GM12878 (cell line): ENCODE measurements at regions not wholly inside any gene's neighbourhood (a gene's known extent, or its start where the extent isn't known, plus 50 kb on each side); places are given as distances from the start of the nearest gene placed in this dataset.

Experiments used
- ATAC-seq: fragments of 200-7000 bp; cut with Tn5 transposase; 3 replicates; pipeline ENCODE4 v1.9.1; 2020; ENCODE audit warnings: mild to moderate bottlenecking, moderate library complexity
- BruUV-seq: library from RNA; stranded (reverse); fragments of 400-500 nt; replicated peaks from 2 replicates; lab custom pipeline; 2021; lab: Mats Ljungman, UMichigan
- CTCF ChIA-PET: fragments of 300-600 bp; sonication (Branson Sonifier 250); formaldehyde crosslinking; extraction: SDS; loops from one replicate; lab custom pipeline; 2021; ENCODE audit warnings: inconsistent platforms; lab: Yijun Ruan, JAX
- POLR2A ChIA-PET: fragments of 350-600 bp; formaldehyde crosslinking; extraction: SDS; loops from one replicate; lab custom pipeline; 2021; ENCODE audit warnings: inconsistent platforms; lab: Charles Lee
- RAD21 ChIA-PET: fragments of 300-600 bp; sonication (Branson Sonifier 250); formaldehyde crosslinking; loops from one replicate; lab custom pipeline; 2023; ENCODE audit warnings: antibody characterized with exemption; ENCODE audit not compliant: unreplicated experiment; lab: Charles Lee
- SMC1A ChIA-PET: fragments of 300-600 bp; sonication (Branson Sonifier 250); formaldehyde crosslinking; loops from one replicate; lab custom pipeline; 2023; ENCODE audit not compliant: unreplicated experiment, uncharacterized antibody; lab: Charles Lee
- DNase-seq: peaks from one replicate; pipeline ENCODE4 v3.0.0-alpha.2; 2011; ENCODE audit warnings: low read depth, low spot score
- FAIRE-seq: peaks from 3 replicates; lab custom pipeline; 2011; peaks lifted over from hg19 to GRCh38; lab: Jason Lieb, UNC
- H2AFZ ChIP-seq: 2 replicates; pipeline ENCODE4 v1.6.0; 2011; ENCODE audit warnings: low read depth, low read length, control low read depth; ENCODE audit not compliant: control insufficient read depth
- H3K27ac ChIP-seq: 2 replicates; pipeline ENCODE4 v1.5.1; 2011; ENCODE audit warnings: control low read depth; ENCODE audit not compliant: control insufficient read depth, insufficient read depth
- H3K27me3 ChIP-seq, 2 experiments: replicated peaks in 1 of 2; 2 replicates each; pipeline versions ENCODE4 v1.6.0 to v1.6.1; 2011; ENCODE audit warnings: low read length in 1 of 2; ENCODE audit not compliant: control insufficient read depth in 2 of 2, insufficient read depth in 2 of 2
- H3K36me3 ChIP-seq, 2 experiments: 2 replicates each; pipeline ENCODE4 v1.5.1; 2011; ENCODE audit warnings: low read length in 1 of 2; ENCODE audit not compliant: control insufficient read depth in 2 of 2, insufficient read depth in 2 of 2
- H3K4me1 ChIP-seq: 2 replicates; pipeline ENCODE4 v1.6.1; 2011; ENCODE audit warnings: mild to moderate bottlenecking, low read length, moderate library complexity, mixed read lengths; ENCODE audit not compliant: control insufficient read depth, insufficient read depth
- H3K4me2 ChIP-seq: 2 replicates; pipeline ENCODE4 v1.6.0; 2011; ENCODE audit warnings: control low read depth; ENCODE audit not compliant: control insufficient read depth, insufficient read depth
- H3K4me3 ChIP-seq: fragments of 200-600 bp; sonication (generic); 2 replicates; pipeline ENCODE4 v1.5.1; 2016
- H3K79me2 ChIP-seq: 2 replicates; pipeline ENCODE4 v1.6.0; 2011; ENCODE audit warnings: low read length; ENCODE audit not compliant: control insufficient read depth, insufficient read depth
- H3K9ac ChIP-seq: 2 replicates; pipeline ENCODE4 v1.8.0; 2011; ENCODE audit warnings: low read length, control low read depth, mixed read lengths; ENCODE audit not compliant: control insufficient read depth, insufficient read depth
- H3K9me3 ChIP-seq: replicated peaks from 3 replicates; pipeline ENCODE4 v1.5.1; 2011; ENCODE audit warnings: mild to moderate bottlenecking, low read length; ENCODE audit not compliant: control insufficient read depth, insufficient read depth
- H4K20me1 ChIP-seq: 2 replicates; pipeline ENCODE4 v1.6.0; 2011; ENCODE audit not compliant: control insufficient read depth, insufficient read depth
- BHLHE40 ChIP-seq, 2 experiments: fragments of 450-650 bp in 1 of 2; IDR thresholded peaks; 2 replicates each; pipeline ENCODE4 v1.6.1; 2011 to 2017; ENCODE audit warnings: low read depth in 2 of 2, borderline replicate concordance in 1 of 2, improper control_type of control experiment in 1 of 2, low read length in 1 of 2, mild to moderate bottlenecking in 1 of 2
- CHD1 ChIP-seq: IDR thresholded peaks from 2 replicates; pipeline ENCODE4 v1.6.1; 2012; ENCODE audit warnings: low read depth, low read length, improper control_type of control experiment
- CREM ChIP-seq: IDR thresholded peaks from 2 replicates; pipeline ENCODE4 v1.6.1; 2014; ENCODE audit warnings: antibody characterized with exemption, low read depth
- EGR1 ChIP-seq, 2 experiments: IDR thresholded peaks; 1 replicate in 1 of 2; 2 replicates in 1 of 2; pipeline ENCODE4 v1.6.1; 2011 to 2012; ENCODE audit warnings: low read depth in 2 of 2, low read length in 2 of 2, borderline replicate concordance in 1 of 2, mild to moderate bottlenecking in 1 of 2, moderate library complexity in 1 of 2
- IRF4 ChIP-seq: IDR thresholded peaks from 2 replicates; pipeline ENCODE4 v1.6.1; 2011; ENCODE audit warnings: low read depth, low read length
- JUNB ChIP-seq: IDR thresholded peaks from 2 replicates; pipeline ENCODE4 v1.6.1; 2016; ENCODE audit warnings: antibody characterized with exemption, mild to moderate bottlenecking
- PML ChIP-seq: IDR thresholded peaks from 2 replicates; pipeline ENCODE4 v1.6.1; 2012; ENCODE audit warnings: low read length, inconsistent platforms
- SIN3A ChIP-seq: IDR thresholded peaks from 2 replicates; pipeline ENCODE4 v1.6.1; 2012; ENCODE audit warnings: low read depth, low read length, improper control_type of control experiment
- SREBF1 ChIP-seq: IDR thresholded peaks from 2 replicates; pipeline ENCODE4 v1.6.1; 2012; ENCODE audit warnings: mild to moderate bottlenecking, low read length
- ZNF207 ChIP-seq: fragments of 450-650 bp; IDR thresholded peaks from 2 replicates; pipeline ENCODE4 v1.6.1; 2014; ENCODE audit warnings: antibody characterized with exemption, mild to moderate bottlenecking, borderline replicate concordance
- in situ Hi-C: fragments of 300-500 bp; cut with MboI; formaldehyde crosslinking; loops from 9 replicates; pipeline ENCODE4 v1.14.3; 2018; ENCODE audit warnings: mixed read lengths
- intact Hi-C: fragments of 100-400 bp; cut with micrococcal nuclease; formaldehyde crosslinking; loops from one replicate; pipeline ENCODE4 v1.14.2; 2022; ENCODE audit not compliant: unreplicated experiment
- TF ChIP-seq, protein P1 (sequence below): IDR thresholded peaks from 2 replicates; pipeline ENCODE4 v1.6.1; 2012; ENCODE audit warnings: low read depth, low read length, improper control_type of control experiment
- TF ChIP-seq, protein P2 (sequence below): IDR thresholded peaks from 2 replicates; pipeline ENCODE4 v1.6.1; 2012; ENCODE audit warnings: low read depth, low read length, improper control_type of control experiment

GRCh38 chr7:25787336-25787735 lies 364.7 kb upstream of the NFE2L3 start (continued):
- TF ChIP-seq, protein P1, sequence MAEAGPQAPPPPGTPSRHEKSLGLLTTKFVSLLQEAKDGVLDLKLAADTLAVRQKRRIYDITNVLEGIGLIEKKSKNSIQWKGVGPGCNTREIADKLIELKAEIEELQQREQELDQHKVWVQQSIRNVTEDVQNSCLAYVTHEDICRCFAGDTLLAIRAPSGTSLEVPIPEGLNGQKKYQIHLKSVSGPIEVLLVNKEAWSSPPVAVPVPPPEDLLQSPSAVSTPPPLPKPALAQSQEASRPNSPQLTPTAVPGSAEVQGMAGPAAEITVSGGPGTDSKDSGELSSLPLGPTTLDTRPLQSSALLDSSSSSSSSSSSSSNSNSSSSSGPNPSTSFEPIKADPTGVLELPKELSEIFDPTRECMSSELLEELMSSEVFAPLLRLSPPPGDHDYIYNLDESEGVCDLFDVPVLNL: no peak

GRCh38 chr7:25788371-25788770 lies 363.6 kb upstream of the NFE2L3 start:
- H4K20me1 ChIP-seq: no peaks in the 10 kb centered on the region
- SMC1A ChIA-PET: no interaction called here
- no peak overlapping the region for H3K27ac ChIP-seq
- H2AFZ ChIP-seq: no peak overlapping the region
- in situ Hi-C loops: no loop called here
- H3K36me3 ChIP-seq: no peaks in the 10 kb centered on the region
- H3K27me3 ChIP-seq: no peaks in the 10 kb centered on the region
- RAD21 ChIA-PET: no interaction called here
- no peak for ATAC-seq
- FAIRE-seq: no peak
- no peak for DNase-seq
- CTCF ChIA-PET: no interaction called here
- H3K4me2 ChIP-seq: no peak overlapping the region
- no peaks in the 10 kb centered on the region for H3K9me3 ChIP-seq
- intact Hi-C loops: no loop called here
- H3K4me3 ChIP-seq: no peak overlapping the region
- H3K4me1 ChIP-seq: no peaks in the 10 kb centered on the region
- no TSS peak for BruUV-seq
- TF ChIP-seq BHLHE40 (IDR thresholded peaks at IDR 0.05; ENCODE audit: borderline replicate concordance in 1 of 2, low read depth in 2 of 2, low read length in 1 of 2) (no peak), EGR1 (IDR thresholded peaks at IDR 0.05; ENCODE audit: borderline replicate concordance in 1 of 2, low read depth in 2 of 2, low read length in 2 of 2) (no peak), IRF4 (no peak), SREBF1 (no peak), CHD1 (no peak), JUNB (no peak), PML (no peak), SIN3A (no peak), CREM (no peak), ZNF207 (no peak)
- TF ChIP-seq, protein P2, sequence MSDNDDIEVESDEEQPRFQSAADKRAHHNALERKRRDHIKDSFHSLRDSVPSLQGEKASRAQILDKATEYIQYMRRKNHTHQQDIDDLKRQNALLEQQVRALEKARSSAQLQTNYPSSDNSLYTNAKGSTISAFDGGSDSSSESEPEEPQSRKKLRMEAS: no peak
- POLR2A ChIA-PET: no interaction called here
- H3K9ac ChIP-seq: no peak overlapping the region
- no peaks in the 10 kb centered on the region for H3K79me2 ChIP-seq
